GM12865 (cell line): ENCODE measurements at regions not wholly inside any gene's neighbourhood (a gene's known extent, or its start where the extent isn't known, plus 50 kb on each side); places are given as distances from the start of the nearest gene placed in this dataset.

ENCODE experiments used
- DNase-seq: peaks from one replicate; pipeline ENCODE4 v3.0.0; 2010; ENCODE audit warnings: low read depth
- H3K4me3 ChIP-seq: 2 replicates; pipeline ENCODE4 v1.5.1; 2011; ENCODE audit warnings: mild to moderate bottlenecking, low read depth, low read length, control low read depth
- TF ChIP-seq, protein P1 (sequence below): IDR thresholded peaks from 2 replicates; pipeline ENCODE4 v1.5.1; 2011; ENCODE audit warnings: low read length, control low read depth, low read depth, inconsistent platforms; ENCODE audit not compliant: insufficient read depth; ENCODE audit errors: missing control alignments

DNA sequence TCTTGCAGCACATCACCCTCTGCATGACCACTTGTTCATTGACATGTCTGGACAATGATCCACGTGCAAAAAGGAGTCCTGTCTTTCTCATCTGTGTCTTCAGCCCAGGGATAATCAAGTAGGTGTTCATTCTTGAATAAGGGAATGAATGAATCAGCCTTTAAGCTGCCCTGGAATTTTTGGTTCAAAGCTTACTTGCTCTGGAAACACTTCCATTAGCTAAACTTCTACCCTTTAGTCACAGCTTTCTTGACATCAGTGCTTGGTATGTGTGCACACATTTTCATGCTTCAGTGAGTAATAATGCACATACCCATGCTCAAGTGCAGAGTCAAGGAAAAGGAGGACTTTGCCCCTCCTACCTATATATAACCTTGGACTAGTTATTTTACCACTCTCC lies 103.0 kb upstream of the CDH13 start:
- H3K4me3 ChIP-seq = no peak overlapping the region
- TF ChIP-seq, protein P1, sequence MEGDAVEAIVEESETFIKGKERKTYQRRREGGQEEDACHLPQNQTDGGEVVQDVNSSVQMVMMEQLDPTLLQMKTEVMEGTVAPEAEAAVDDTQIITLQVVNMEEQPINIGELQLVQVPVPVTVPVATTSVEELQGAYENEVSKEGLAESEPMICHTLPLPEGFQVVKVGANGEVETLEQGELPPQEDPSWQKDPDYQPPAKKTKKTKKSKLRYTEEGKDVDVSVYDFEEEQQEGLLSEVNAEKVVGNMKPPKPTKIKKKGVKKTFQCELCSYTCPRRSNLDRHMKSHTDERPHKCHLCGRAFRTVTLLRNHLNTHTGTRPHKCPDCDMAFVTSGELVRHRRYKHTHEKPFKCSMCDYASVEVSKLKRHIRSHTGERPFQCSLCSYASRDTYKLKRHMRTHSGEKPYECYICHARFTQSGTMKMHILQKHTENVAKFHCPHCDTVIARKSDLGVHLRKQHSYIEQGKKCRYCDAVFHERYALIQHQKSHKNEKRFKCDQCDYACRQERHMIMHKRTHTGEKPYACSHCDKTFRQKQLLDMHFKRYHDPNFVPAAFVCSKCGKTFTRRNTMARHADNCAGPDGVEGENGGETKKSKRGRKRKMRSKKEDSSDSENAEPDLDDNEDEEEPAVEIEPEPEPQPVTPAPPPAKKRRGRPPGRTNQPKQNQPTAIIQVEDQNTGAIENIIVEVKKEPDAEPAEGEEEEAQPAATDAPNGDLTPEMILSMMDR = no peak
- no peak for DNase-seq

DNA sequence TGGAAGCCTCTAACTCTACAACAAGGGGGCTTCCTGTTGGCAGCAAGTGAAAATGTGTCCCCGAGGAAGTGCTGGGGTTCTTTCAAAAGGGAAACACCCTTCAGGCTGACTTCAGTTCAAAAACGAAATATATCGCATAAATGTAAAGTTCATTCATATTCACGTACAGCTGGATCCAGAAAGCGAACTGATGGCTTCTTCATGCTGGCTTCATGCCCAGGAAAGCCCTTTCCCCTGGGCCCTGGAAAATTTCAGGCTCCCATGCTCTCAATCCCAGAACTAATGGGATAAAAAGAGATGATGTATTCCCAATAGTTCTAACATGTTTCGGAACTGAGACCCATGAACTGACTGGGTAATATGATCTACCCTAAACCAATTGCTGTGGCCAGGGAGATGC lies 104.7 kb upstream of the CDH13 start:
- no peak for DNase-seq
- H3K4me3 ChIP-seq = no peak overlapping the region
- TF ChIP-seq, protein P1 = no peak

DNA sequence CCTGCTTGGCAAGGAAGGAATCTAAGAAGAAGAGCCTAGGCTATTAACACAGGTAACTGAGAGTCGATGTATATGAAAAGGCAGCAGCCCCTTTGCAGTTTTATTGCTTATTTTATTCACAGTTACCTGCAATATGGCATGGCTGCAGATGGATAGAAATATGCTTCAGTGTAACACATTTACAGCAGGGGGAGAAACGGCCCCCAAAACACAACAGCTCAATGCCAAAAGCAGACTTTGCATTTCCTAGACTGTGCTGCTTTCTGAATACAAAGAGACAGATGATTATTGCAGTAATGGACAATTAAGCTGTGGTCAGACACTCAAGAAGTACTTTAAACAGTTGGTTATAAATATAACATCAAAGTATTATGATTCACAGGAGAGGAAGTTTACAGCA lies 108.0 kb upstream of the CDH13 start:
- TF ChIP-seq, protein P1 = no peak
- H3K4me3 ChIP-seq = no peak overlapping the region
- no peak for DNase-seq

DNA sequence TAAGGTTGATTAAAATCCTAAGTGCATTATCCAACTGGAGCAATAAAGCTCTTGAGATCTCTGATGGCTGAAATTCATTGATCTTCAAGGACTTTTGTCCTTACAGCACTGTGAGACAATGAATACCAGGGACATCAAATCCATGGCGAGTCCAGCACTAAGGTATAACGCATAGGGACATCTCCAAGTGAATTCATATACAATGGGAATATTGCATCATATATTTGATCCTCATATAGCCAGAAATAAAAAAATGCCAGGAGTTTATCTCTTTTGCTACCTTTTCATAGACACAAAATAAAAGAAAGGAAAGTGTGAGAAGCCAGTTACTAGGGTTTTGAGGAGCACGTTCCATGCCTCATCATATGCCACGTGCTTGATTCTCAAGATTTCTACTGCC lies 112.5 kb upstream of the CDH13 start:
- H3K4me3 ChIP-seq = no peak overlapping the region
- DNase-seq = no peak
- TF ChIP-seq, protein P1 = no peak

DNA sequence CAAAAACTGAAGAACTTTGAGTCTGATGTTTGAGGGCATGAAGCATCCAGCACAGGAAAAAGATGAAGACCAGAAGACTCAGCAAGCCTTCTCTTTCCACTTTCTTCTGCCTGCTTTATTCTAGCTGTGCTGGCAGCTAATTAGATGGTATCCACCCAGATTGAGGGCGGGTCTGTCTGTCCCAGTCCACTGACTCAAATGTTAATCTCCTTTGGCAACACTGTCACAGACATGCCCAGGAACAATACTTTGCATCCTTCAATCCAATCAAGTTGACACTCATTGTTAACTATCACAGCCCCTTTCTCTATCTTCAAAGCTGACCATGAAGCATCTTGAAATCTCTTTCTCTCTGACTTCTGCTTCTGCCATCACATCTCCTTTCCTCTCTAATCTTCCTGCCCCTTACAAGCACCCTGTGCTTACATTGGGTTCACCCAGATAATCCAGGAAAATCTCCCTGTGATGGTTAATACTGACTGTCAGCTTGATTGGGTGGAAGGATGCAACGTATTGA lies 115.9 kb upstream of the CDH13 start:
- TF ChIP-seq, protein P1 = no peak
- no peak overlapping the region for H3K4me3 ChIP-seq
- DNase-seq = no peak

DNA sequence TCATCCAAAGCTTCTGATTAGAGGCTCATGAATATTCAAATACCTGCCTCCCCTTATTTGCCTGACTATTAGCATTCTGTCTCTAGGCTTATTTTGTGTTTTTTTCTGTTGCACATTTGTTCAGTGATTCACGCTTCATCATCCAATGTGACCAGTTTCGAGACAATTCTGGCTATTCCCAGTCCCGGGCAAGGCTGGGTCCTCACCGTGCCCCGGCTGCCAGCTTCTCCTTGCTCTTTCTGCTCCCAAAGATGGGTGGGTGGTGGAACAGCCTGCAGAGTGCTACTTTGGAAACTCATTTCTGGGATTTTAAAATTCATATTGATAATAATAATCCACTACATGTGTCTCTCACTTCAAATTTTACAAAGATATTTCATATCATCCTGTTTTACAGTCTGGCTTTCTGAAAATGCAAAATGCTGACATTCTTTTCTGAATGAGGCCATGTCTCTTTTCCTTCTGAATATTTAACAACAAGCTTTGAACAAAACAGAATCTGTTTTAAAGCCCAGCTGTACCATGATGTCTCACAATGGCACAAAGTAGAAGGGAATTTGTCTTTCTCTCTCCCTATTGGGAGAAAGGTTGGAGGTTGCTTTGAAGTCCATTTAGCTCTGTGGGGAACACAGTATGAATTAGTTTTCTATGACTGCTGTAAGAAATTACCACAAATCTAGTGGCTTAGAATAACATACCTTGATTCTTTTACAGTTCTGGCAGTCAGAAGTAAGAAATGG lies 116.9 kb upstream of the CDH13 start:
- no peak overlapping the region for H3K4me3 ChIP-seq
- DNase-seq = no peak
- TF ChIP-seq, protein P1 = no peak
